ENCODE measurements at regions not wholly inside any gene's neighbourhood (a gene's known extent, or its start where the extent isn't known, plus 50 kb on each side); places are given as distances from the start of the nearest gene placed in this dataset.

- no peak overlapping the region for H3K4me3 ChIP-seq (ENCODE audit: low read depth, low read length)
- no peaks in the 10 kb centered on the region for H3K79me2 ChIP-seq (ENCODE audit: control insufficient read depth, insufficient read depth, low read length, poor library complexity)
- no peaks in the 10 kb centered on the region for H3K9me3 ChIP-seq (ENCODE audit: insufficient read depth, low read depth, low read length)
- H3K27me3 ChIP-seq (ENCODE audit: insufficient read depth, low read length) = no peaks in the 10 kb centered on the region
- no CpG with 5 or more reads among the region's 2 CpGs for WGBS (ENCODE audit: extremely low coverage, insufficient coverage, insufficient read length)
- H3K4me1 ChIP-seq (ENCODE audit: control insufficient read depth in 1 of 2, insufficient read depth in 2 of 2, low read length in 2 of 2) = no peaks in the 10 kb centered on the region
- H2BK12ac ChIP-seq (ENCODE audit: low read length) = no peak overlapping the region
- H2BK5ac ChIP-seq (ENCODE audit: low read depth, low read length, poor library complexity) = no peak overlapping the region
- H3K4ac ChIP-seq (ENCODE audit: low read depth, low read length) = no peak overlapping the region
- no peaks in the 10 kb centered on the region for H3K79me1 ChIP-seq (ENCODE audit: low read length)
- no peak overlapping the region for H4K8ac ChIP-seq (ENCODE audit: low read depth, low read length)
- no peak for DNase-seq
- H4K91ac ChIP-seq (ENCODE audit: low read depth, low read length) = no peak overlapping the region
- no peaks in the 10 kb centered on the region for H3K36me3 ChIP-seq (ENCODE audit: control insufficient read depth in 1 of 2, insufficient read depth in 2 of 2, low read length in 2 of 2)
- H2AFZ ChIP-seq (ENCODE audit: insufficient read depth, low read length, poor library complexity) = no peak overlapping the region
- no peak overlapping the region for H2BK120ac ChIP-seq (ENCODE audit: insufficient read depth, low read length, poor library complexity)
- H3K9ac ChIP-seq (ENCODE audit: low read length) = no peak overlapping the region
- no peak overlapping the region for H3K23ac ChIP-seq (ENCODE audit: low read length)
- H3K27ac ChIP-seq (ENCODE audit: low read depth, low read length) = no peak overlapping the region
- H3K18ac ChIP-seq (ENCODE audit: low read length) = no peak overlapping the region
- no peak overlapping the region for H3K4me2 ChIP-seq (ENCODE audit: low read length)
- H4K12ac ChIP-seq (ENCODE audit: low read depth, low read length) = no peak overlapping the region
- no peak overlapping the region for H2AK5ac ChIP-seq (ENCODE audit: low read length)
- no peak overlapping the region for H3K14ac ChIP-seq (ENCODE audit: low read length)
Observed at GRCh38 chr1:99490031-99490430, 155.9 kb upstream of the PALMD start.

GRCh38 chr1:99496067-99496466, 149.8 kb upstream of the PALMD start:
- no peak overlapping the region for H3K23ac ChIP-seq (ENCODE audit: low read length)
- no peak overlapping the region for H2AFZ ChIP-seq (ENCODE audit: insufficient read depth, low read length, poor library complexity)
- H3K27me3 ChIP-seq (ENCODE audit: insufficient read depth, low read length) = no peaks in the 10 kb centered on the region
- H2BK12ac ChIP-seq (ENCODE audit: low read length) = no peak overlapping the region
- no peak overlapping the region for H2AK5ac ChIP-seq (ENCODE audit: low read length)
- H3K18ac ChIP-seq (ENCODE audit: low read length) = no peak overlapping the region
- no peak overlapping the region for H4K91ac ChIP-seq (ENCODE audit: low read depth, low read length)
- no peaks in the 10 kb centered on the region for H3K4me1 ChIP-seq (ENCODE audit: control insufficient read depth in 1 of 2, insufficient read depth in 2 of 2, low read length in 2 of 2)
- H2BK120ac ChIP-seq (ENCODE audit: insufficient read depth, low read length, poor library complexity) = no peak overlapping the region
- H3K14ac ChIP-seq (ENCODE audit: low read length) = no peak overlapping the region
- no peak overlapping the region for H3K4ac ChIP-seq (ENCODE audit: low read depth, low read length)
- no peak overlapping the region for H3K27ac ChIP-seq (ENCODE audit: low read depth, low read length)
- H3K9me3 ChIP-seq (ENCODE audit: insufficient read depth, low read depth, low read length) = no peaks in the 10 kb centered on the region
- WGBS (ENCODE audit: extremely low coverage, insufficient coverage, insufficient read length) = no CpG with 5 or more reads among the region's 3 CpGs
- H4K8ac ChIP-seq (ENCODE audit: low read depth, low read length) = no peak overlapping the region
- H3K4me3 ChIP-seq (ENCODE audit: low read depth, low read length) = no peak overlapping the region
- no peaks in the 10 kb centered on the region for H3K36me3 ChIP-seq (ENCODE audit: control insufficient read depth in 1 of 2, insufficient read depth in 2 of 2, low read length in 2 of 2)
- no peak overlapping the region for H2BK5ac ChIP-seq (ENCODE audit: low read depth, low read length, poor library complexity)
- H3K79me2 ChIP-seq (ENCODE audit: control insufficient read depth, insufficient read depth, low read length, poor library complexity) = no peaks in the 10 kb centered on the region
- DNase-seq = peak in 1 of 2 donors; percentile 10
- H3K79me1 ChIP-seq (ENCODE audit: low read length) = no peaks in the 10 kb centered on the region
- H4K12ac ChIP-seq (ENCODE audit: low read depth, low read length) = no peak overlapping the region
- H3K4me2 ChIP-seq (ENCODE audit: low read length) = no peak overlapping the region
- no peak overlapping the region for H3K9ac ChIP-seq (ENCODE audit: low read length)

GRCh38 chr1:99497690-99498089, 148.2 kb upstream of the PALMD start:
- Histone ChIP-seq H3K36me3 (ENCODE audit: control insufficient read depth in 1 of 2, insufficient read depth in 2 of 2, low read length in 2 of 2) (no peaks in the 10 kb centered on the region), H3K4me2 (ENCODE audit: low read length) (no peak overlapping the region), H3K4ac (ENCODE audit: low read depth, low read length) (no peak overlapping the region), H3K14ac (ENCODE audit: low read length) (no peak overlapping the region), H2BK12ac (ENCODE audit: low read length) (no peak overlapping the region), H3K18ac (ENCODE audit: low read length) (no peak overlapping the region), H3K9ac (ENCODE audit: low read length) (no peak overlapping the region), H3K4me1 (ENCODE audit: control insufficient read depth in 1 of 2, insufficient read depth in 2 of 2, low read length in 2 of 2) (no peaks in the 10 kb centered on the region), H3K27ac (ENCODE audit: low read depth, low read length) (no peak overlapping the region), H3K79me2 (ENCODE audit: control insufficient read depth, insufficient read depth, low read length, poor library complexity) (no peaks in the 10 kb centered on the region), H3K27me3 (ENCODE audit: insufficient read depth, low read length) (no peaks in the 10 kb centered on the region), H4K12ac (ENCODE audit: low read depth, low read length) (no peak overlapping the region), H4K91ac (ENCODE audit: low read depth, low read length) (no peak overlapping the region), H2BK120ac (ENCODE audit: insufficient read depth, low read length, poor library complexity) (no peak overlapping the region), H3K23ac (ENCODE audit: low read length) (no peak overlapping the region), H4K8ac (ENCODE audit: low read depth, low read length) (no peak overlapping the region), H2AK5ac (ENCODE audit: low read length) (no peak overlapping the region), H2BK5ac (ENCODE audit: low read depth, low read length, poor library complexity) (no peak overlapping the region), H3K79me1 (ENCODE audit: low read length) (no peaks in the 10 kb centered on the region), H2AFZ (ENCODE audit: insufficient read depth, low read length, poor library complexity) (no peak overlapping the region), H3K9me3 (ENCODE audit: insufficient read depth, low read depth, low read length) (no peaks in the 10 kb centered on the region), H3K4me3 (ENCODE audit: low read depth, low read length) (no peak overlapping the region)
- DNase-seq = no peak
- WGBS (ENCODE audit: extremely low coverage, insufficient coverage, insufficient read length) = no CpG with 5 or more reads among the region's 1 CpG

GRCh38 chr1:99500541-99500940, 145.4 kb upstream of the PALMD start:
- Histone ChIP-seq H3K4me2 (ENCODE audit: low read length) (no peak overlapping the region), H3K4me1 (ENCODE audit: control insufficient read depth in 1 of 2, insufficient read depth in 2 of 2, low read length in 2 of 2) (no peaks in the 10 kb centered on the region), H3K79me2 (ENCODE audit: control insufficient read depth, insufficient read depth, low read length, poor library complexity) (no peaks in the 10 kb centered on the region), H2BK12ac (ENCODE audit: low read length) (no peak overlapping the region), H3K36me3 (ENCODE audit: control insufficient read depth in 1 of 2, insufficient read depth in 2 of 2, low read length in 2 of 2) (no peaks in the 10 kb centered on the region), H3K18ac (ENCODE audit: low read length) (no peak overlapping the region), H4K8ac (ENCODE audit: low read depth, low read length) (no peak overlapping the region), H3K4ac (ENCODE audit: low read depth, low read length) (no peak overlapping the region), H4K91ac (ENCODE audit: low read depth, low read length) (no peak overlapping the region), H3K79me1 (ENCODE audit: low read length) (no peaks in the 10 kb centered on the region), H2BK5ac (ENCODE audit: low read depth, low read length, poor library complexity) (no peak overlapping the region), H3K9ac (ENCODE audit: low read length) (no peak overlapping the region), H3K23ac (ENCODE audit: low read length) (no peak overlapping the region), H3K4me3 (ENCODE audit: low read depth, low read length) (no peak overlapping the region), H2BK120ac (ENCODE audit: insufficient read depth, low read length, poor library complexity) (no peak overlapping the region), H3K27me3 (ENCODE audit: insufficient read depth, low read length) (no peaks in the 10 kb centered on the region), H3K9me3 (ENCODE audit: insufficient read depth, low read depth, low read length) (no peaks in the 10 kb centered on the region), H4K12ac (ENCODE audit: low read depth, low read length) (no peak overlapping the region), H2AK5ac (ENCODE audit: low read length) (no peak overlapping the region), H3K14ac (ENCODE audit: low read length) (no peak overlapping the region), H3K27ac (ENCODE audit: low read depth, low read length) (no peak overlapping the region), H2AFZ (ENCODE audit: insufficient read depth, low read length, poor library complexity) (no peak overlapping the region)
- peak in 1 of 2 donors; percentile 43 for DNase-seq
